Hippocampal formation (tissue), 2 donors: ENCODE measurements at regions not wholly inside any gene's neighbourhood (a gene's known extent, or its start where the extent isn't known, plus 50 kb on each side); places are given as distances from the start of the nearest gene placed in this dataset.

Source experiments
- DNase-seq, 2 donors: peaks; one replicate each; lab custom pipeline; 2025; lab: John Stamatoyannopoulos, UW

GRCh38 chr3:154060238-154061000 lies 60.8 kb upstream of the ARHGEF26 start:
- peak in 1 of 2 donors; percentile 72 for DNase-seq

- no peak for DNase-seq
These were observed 60.2 kb upstream of the ARHGEF26 start for GRCh38 chr3:154061001-154061370.

- no peak for DNase-seq
These were observed 58.7 kb upstream of the ARHGEF26 start for GRCh38 chr3:154062513-154062912.

- DNase-seq = no peak
These were observed 50.0 kb upstream of the ARHGEF26 start for GRCh38 chr3:154071146-154071545.
